CD4-positive, alpha-beta T cell (primary cell): ENCODE measurements at regions not wholly inside any gene's neighbourhood (a gene's known extent, or its start where the extent isn't known, plus 50 kb on each side); places are given as distances from the start of the nearest gene placed in this dataset.
A peak's percentile ranks its signal among the peaks of the same experiment; 100 is the strongest.

ENCODE experiments used
- ATAC-seq: fragments of 200-7000 bp; cut with Tn5 transposase; one replicate; pipeline ENCODE4 v1.10.0; 2022; ENCODE audit warnings: mild to moderate bottlenecking; ENCODE audit not compliant: poor library complexity
- CTCF ChIA-PET: fragments of 350-600 bp; sonication (Branson Sonifier 250); formaldehyde crosslinking; loops from one replicate; lab custom pipeline; 2021; ENCODE audit warnings: antibody characterized with exemption, inconsistent platforms; lab: Charles Lee
- POLR2A ChIA-PET: fragments of 350-600 bp; sonication (Branson Sonifier 250); formaldehyde crosslinking; loops from one replicate; lab custom pipeline; 2021; ENCODE audit warnings: antibody characterized with exemption, inconsistent platforms; lab: Charles Lee
- DNase-seq, 14 experiments: peaks; one replicate each; pipeline ENCODE4 v3.0.0-alpha.2; 2013 to 2020; ENCODE audit warnings: mixed read lengths in 2 of 14
- H3K27ac ChIP-seq, 2 donors: one replicate each; pipeline versions ENCODE4 v1.5.1 to v1.7.0; 2013; ENCODE audit warnings: low read length in 2 of 2, low read depth in 1 of 2, mild to moderate bottlenecking in 1 of 2
- H3K27me3 ChIP-seq, 2 experiments: 1 replicate in 1 of 2; 2 replicates in 1 of 2; pipeline versions ENCODE4 v1.6.1 to v1.7.0; 2013; ENCODE audit warnings: low read length in 2 of 2, control low read depth in 1 of 2, mild to moderate bottlenecking in 1 of 2, moderate library complexity in 1 of 2; ENCODE audit not compliant: insufficient read depth in 2 of 2, control insufficient read depth in 1 of 2
- H3K36me3 ChIP-seq: one replicate; pipeline ENCODE4 v1.6.1; 2013; ENCODE audit warnings: low read length, control low read depth; ENCODE audit not compliant: insufficient read depth
- H3K4me1 ChIP-seq: one replicate; pipeline ENCODE4 v1.6.1; 2013; ENCODE audit warnings: low read length, control low read depth; ENCODE audit not compliant: insufficient read depth
- H3K4me3 ChIP-seq: one replicate; pipeline ENCODE4 v1.5.1; 2013; ENCODE audit warnings: mild to moderate bottlenecking, low read length, moderate library complexity
- H3K9me3 ChIP-seq, 2 experiments: 1 replicate in 1 of 2; 2 replicates in 1 of 2; pipeline versions ENCODE4 v1.6.1 to v1.7.0; 2013; ENCODE audit warnings: low read length in 2 of 2, mild to moderate bottlenecking in 2 of 2, control low read depth in 1 of 2, moderate library complexity in 1 of 2; ENCODE audit not compliant: control insufficient read depth in 1 of 2, insufficient read depth in 1 of 2
- H3K27ac Mint-ChIP-seq: one replicate; pipeline ENCODE4 v1.8.0; 2020; ENCODE audit warnings: mixed read lengths
- H3K27me3 Mint-ChIP-seq: one replicate; pipeline ENCODE4 v1.8.0; 2021; ENCODE audit warnings: mixed read lengths
- H3K36me3 Mint-ChIP-seq: one replicate; pipeline ENCODE4 v1.8.0; 2021; ENCODE audit warnings: low read depth, mixed read lengths
- H3K4me1 Mint-ChIP-seq: one replicate; pipeline ENCODE4 v1.8.0; 2021; ENCODE audit warnings: low read depth, mixed read lengths
- H3K4me3 Mint-ChIP-seq: one replicate; pipeline ENCODE4 v1.8.0; 2020; ENCODE audit warnings: mild to moderate bottlenecking, mixed read lengths
- H3K9me3 Mint-ChIP-seq: one replicate; pipeline ENCODE4 v1.8.0; 2020; ENCODE audit warnings: mixed read lengths
- CTCF ChIP-seq: fragments of 200-600 bp; IDR thresholded peaks from one replicate; pipeline ENCODE4 v1.8.0; 2022; ENCODE audit warnings: antibody characterized with exemption, mild to moderate bottlenecking
- intact Hi-C, 2 experiments: fragments of 100-400 bp; cut with DNase I in 1 of 2; cut with micrococcal nuclease in 1 of 2; formaldehyde crosslinking; loops; one replicate each; pipeline versions ENCODE4 v1.15.1 to v1.9.0; 2023 to 2025; cut with DNase I, micrococcal nuclease

- no peaks in the 10 kb centered on the region for H3K4me1 Mint-ChIP-seq
- H3K27me3 Mint-ChIP-seq = no peaks in the 10 kb centered on the region
- Histone ChIP-seq H3K4me1 (no peaks in the 10 kb centered on the region), H3K27ac (no peak overlapping the region), H3K36me3 (no peaks in the 10 kb centered on the region), H3K27me3 (no peaks in the 10 kb centered on the region), H3K4me3 (no peak overlapping the region), H3K9me3 (no peaks in the 10 kb centered on the region)
- no peak overlapping the region for H3K4me3 Mint-ChIP-seq
- ATAC-seq = no peak
- peaks cover 2% of the 10 kb centered on the region for H3K9me3 Mint-ChIP-seq
- ChIA-PET CTCF (no interaction called here), POLR2A (interaction anchor here (1.0 kb wide), 1 partner anchor 78 kb away, joined by 3 read pairs; no protein-coding TSS in a partner anchor)
- no peak overlapping the region for H3K27ac Mint-ChIP-seq
- no peak for DNase-seq
- TF ChIP-seq CTCF = no peak
- intact Hi-C loops = no loop called here
- no peaks in the 10 kb centered on the region for H3K36me3 Mint-ChIP-seq
These were observed 79.6 kb upstream of the WDR1 start for GRCh38 chr4:10196191-10196590.

DNA sequence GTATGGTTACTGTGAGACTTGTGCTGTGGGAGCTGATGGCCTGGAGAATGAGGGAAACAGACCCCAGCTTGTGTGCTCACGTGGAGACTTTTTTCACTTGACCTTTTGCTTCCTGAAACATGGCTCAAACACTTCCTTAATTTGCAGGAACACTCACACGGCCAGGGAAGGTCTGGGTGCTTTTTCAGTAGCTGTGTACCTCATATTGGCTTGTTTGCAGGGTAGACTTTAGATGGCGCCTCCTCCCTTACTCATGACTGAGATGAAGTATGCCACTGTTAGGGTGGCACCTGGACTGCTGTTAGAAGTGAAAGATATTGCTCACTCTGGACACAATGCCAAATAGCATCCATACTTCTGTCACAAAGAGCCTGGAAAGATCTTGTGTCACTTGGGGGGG, 75.7 kb upstream of the WDR1 start:
- no peaks in the 10 kb centered on the region for H3K9me3 ChIP-seq
- ATAC-seq (no peak), DNase-seq (peak in 1 of 14 experiments; percentile 7)
- Mint-ChIP-seq H3K4me3 (no peak overlapping the region), H3K9me3 (peaks cover 2% of the 10 kb centered on the region), H3K27me3 (no peaks in the 10 kb centered on the region), H3K27ac (no peak overlapping the region), H3K4me1 (no peaks in the 10 kb centered on the region), H3K36me3 (no peaks in the 10 kb centered on the region)
- H3K4me1 ChIP-seq = no peaks in the 10 kb centered on the region
- no peaks in the 10 kb centered on the region for H3K27me3 ChIP-seq
- no peak for TF ChIP-seq CTCF
- ChIA-PET CTCF (no interaction called here), POLR2A (no interaction called here)
- intact Hi-C loops = no loop called here
- no peak overlapping the region for H3K27ac ChIP-seq
- H3K36me3 ChIP-seq = no peaks in the 10 kb centered on the region
- H3K4me3 ChIP-seq = no peak overlapping the region

DNA sequence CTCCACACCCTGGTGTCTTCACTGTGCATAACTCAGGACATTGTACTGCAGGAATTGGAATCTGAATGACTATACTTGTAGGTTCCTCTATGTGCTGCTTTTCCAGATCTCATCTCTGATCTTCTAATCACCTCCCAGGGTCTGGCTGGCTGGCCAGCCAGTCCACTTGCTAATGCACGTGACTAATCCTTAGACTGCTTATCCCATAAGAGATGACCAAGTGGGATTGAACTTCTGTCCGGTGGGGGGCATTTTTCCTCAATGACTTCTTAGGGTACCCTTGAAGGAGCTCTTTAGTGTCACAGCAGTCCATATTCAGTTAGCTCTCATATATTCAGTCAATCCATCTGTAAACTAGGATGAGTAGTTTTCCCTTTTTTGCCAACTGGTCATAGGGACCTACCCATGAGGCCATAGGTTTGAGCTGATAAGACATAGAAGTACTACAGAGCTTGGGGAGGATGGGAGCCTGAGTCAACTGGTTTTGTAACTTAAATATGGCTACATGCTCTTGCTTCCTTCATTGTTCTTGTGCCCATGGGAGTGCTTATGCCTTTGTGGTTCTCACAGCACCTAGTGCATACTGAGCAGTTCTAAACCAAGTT, 71.9 kb upstream of the WDR1 start:
- peaks cover 2% of the 10 kb centered on the region for H3K4me1 Mint-ChIP-seq
- ChIA-PET CTCF (no interaction called here), POLR2A (no interaction called here)
- intact Hi-C loops = no loop called here
- H3K36me3 ChIP-seq = no peaks in the 10 kb centered on the region
- DNase-seq = no peak
- H3K27ac ChIP-seq = no peak overlapping the region
- no peak overlapping the region for H3K4me3 Mint-ChIP-seq
- ATAC-seq = no peak
- H3K4me1 ChIP-seq = no peaks in the 10 kb centered on the region
- no peaks in the 10 kb centered on the region for H3K27me3 Mint-ChIP-seq
- H3K9me3 Mint-ChIP-seq = no peaks in the 10 kb centered on the region
- H3K36me3 Mint-ChIP-seq = no peaks in the 10 kb centered on the region
- H3K9me3 ChIP-seq = no peaks in the 10 kb centered on the region
- H3K27me3 ChIP-seq = no peaks in the 10 kb centered on the region
- TF ChIP-seq CTCF = no peak
- H3K27ac Mint-ChIP-seq = no peak overlapping the region
- no peak overlapping the region for H3K4me3 ChIP-seq
